ENCODE measurements at regions not wholly inside any gene's neighbourhood (a gene's known extent, or its start where the extent isn't known, plus 50 kb on each side); places are given as distances from the start of the nearest gene placed in this dataset.

DNA sequence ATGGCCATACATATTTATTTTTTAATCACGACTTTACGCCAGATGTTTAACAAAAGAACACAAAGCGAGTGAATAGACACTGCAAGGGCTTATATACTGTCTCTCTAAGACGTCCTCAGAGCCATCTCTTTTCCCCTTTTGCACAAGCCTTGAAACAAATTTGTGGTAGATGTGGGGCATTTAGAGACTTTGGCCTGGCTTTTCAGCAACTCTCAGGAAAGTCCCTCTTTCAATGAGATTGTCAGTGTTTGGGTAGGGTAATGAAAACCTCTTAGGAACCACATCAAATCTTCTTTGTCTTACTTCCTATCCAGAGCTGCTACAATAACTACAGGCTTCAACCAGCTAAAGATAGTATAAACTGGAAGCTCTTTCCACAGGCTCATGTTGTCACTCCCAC, 380.0 kb downstream of the ANXA1 start:
- H3K27me3 ChIP-seq: no peaks in the 10 kb centered on the region
- H3K9me3 ChIP-seq: no peaks in the 10 kb centered on the region
- TF ChIP-seq, protein P1, sequence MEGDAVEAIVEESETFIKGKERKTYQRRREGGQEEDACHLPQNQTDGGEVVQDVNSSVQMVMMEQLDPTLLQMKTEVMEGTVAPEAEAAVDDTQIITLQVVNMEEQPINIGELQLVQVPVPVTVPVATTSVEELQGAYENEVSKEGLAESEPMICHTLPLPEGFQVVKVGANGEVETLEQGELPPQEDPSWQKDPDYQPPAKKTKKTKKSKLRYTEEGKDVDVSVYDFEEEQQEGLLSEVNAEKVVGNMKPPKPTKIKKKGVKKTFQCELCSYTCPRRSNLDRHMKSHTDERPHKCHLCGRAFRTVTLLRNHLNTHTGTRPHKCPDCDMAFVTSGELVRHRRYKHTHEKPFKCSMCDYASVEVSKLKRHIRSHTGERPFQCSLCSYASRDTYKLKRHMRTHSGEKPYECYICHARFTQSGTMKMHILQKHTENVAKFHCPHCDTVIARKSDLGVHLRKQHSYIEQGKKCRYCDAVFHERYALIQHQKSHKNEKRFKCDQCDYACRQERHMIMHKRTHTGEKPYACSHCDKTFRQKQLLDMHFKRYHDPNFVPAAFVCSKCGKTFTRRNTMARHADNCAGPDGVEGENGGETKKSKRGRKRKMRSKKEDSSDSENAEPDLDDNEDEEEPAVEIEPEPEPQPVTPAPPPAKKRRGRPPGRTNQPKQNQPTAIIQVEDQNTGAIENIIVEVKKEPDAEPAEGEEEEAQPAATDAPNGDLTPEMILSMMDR (IDR thresholded peaks at IDR 0.05): no peak
- no peak overlapping the region for H3K4me3 ChIP-seq
- no peaks in the 10 kb centered on the region for H3K4me1 ChIP-seq
- no peak for DNase-seq
- no peak overlapping the region for H3K9ac ChIP-seq (ENCODE audit: low read depth in 2 of 2, low read length in 2 of 2)
- no peaks in the 10 kb centered on the region for H3K36me3 ChIP-seq
- no peak overlapping the region for H3K27ac ChIP-seq
- intact Hi-C loops (cut with DNase I): no loop called here

DNA sequence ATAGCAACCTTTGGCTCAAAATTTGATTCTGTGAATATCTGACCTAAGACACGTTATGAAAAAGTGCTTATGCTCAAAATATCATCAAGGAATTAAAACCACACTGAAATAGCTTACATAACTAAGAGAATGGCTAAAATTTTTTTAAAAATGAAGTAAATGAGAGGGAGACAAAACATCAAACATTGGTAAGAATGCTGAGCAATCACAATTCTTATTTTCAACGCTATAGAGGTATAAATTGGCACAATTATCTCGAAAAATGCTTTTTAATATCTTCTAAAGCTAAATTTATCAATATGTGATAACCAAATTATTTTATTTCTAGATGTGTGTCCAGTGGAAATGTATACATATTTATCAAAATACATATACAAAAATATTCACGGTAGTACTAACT, 381.3 kb downstream of the ANXA1 start:
- no peak for DNase-seq
- no peaks in the 10 kb centered on the region for H3K4me1 ChIP-seq
- TF ChIP-seq, protein P1 (IDR thresholded peaks at IDR 0.05): no peak
- H3K9me3 ChIP-seq: no peaks in the 10 kb centered on the region
- intact Hi-C loops (cut with DNase I): no loop called here
- no peaks in the 10 kb centered on the region for H3K36me3 ChIP-seq
- H3K27me3 ChIP-seq: no peaks in the 10 kb centered on the region
- H3K4me3 ChIP-seq: no peak overlapping the region
- H3K27ac ChIP-seq: no peak overlapping the region
- no peak overlapping the region for H3K9ac ChIP-seq (ENCODE audit: low read depth in 2 of 2, low read length in 2 of 2)

DNA sequence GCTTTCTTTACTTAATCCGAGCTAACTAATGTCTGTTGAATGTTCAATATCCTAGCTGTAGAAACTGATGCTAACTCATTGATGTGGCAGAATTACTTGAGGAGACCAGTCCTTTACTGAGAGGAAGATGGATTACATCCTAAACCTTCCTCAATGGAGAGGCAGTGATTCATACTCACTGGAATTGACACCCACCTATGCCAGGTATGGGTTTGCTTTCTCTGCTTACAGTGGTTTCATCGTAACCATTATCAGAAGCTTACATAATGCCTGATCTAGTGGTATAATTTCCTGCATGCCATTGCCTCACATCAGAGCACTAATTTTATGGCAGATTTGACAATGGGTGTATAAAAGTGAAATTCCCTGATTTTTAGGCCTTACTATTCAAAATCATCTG, 384.7 kb downstream of the ANXA1 start:
- Histone ChIP-seq H3K9ac (ENCODE audit: low read depth in 2 of 2, low read length in 2 of 2) (no peak overlapping the region), H3K4me3 (no peak overlapping the region), H3K9me3 (no peaks in the 10 kb centered on the region), H3K27ac (no peak overlapping the region), H3K4me1 (no peaks in the 10 kb centered on the region), H3K36me3 (no peaks in the 10 kb centered on the region), H3K27me3 (no peaks in the 10 kb centered on the region)
- intact Hi-C loops (cut with DNase I): no loop called here
- DNase-seq: no peak
- TF ChIP-seq, protein P1 (IDR thresholded peaks at IDR 0.05): no peak

DNA sequence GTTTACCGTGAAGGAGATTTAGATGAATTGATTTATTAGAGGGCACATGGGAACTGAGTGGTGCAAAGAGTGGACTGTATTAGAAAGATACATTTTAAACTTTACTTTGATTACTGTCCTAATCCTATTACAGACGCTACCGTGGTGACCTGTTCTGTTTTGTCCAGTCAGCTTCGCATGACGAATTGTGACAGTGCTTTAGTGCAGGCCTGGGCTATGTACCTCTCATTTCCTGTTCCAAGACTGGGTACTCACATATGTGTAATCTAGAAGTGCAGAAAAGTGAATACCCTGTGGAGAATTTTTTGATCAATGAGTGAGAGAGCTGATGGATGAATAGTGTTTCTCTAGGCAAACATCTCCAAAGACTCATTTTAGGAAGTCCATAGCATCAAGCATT, 385.9 kb downstream of the ANXA1 start:
- Histone ChIP-seq H3K36me3 (no peaks in the 10 kb centered on the region), H3K4me3 (no peak overlapping the region), H3K4me1 (no peaks in the 10 kb centered on the region), H3K9me3 (no peaks in the 10 kb centered on the region), H3K27me3 (no peaks in the 10 kb centered on the region), H3K27ac (no peak overlapping the region), H3K9ac (ENCODE audit: low read depth in 2 of 2, low read length in 2 of 2) (no peak overlapping the region)
- TF ChIP-seq, protein P1 (IDR thresholded peaks at IDR 0.05): no peak
- intact Hi-C loops (cut with DNase I): no loop called here
- DNase-seq: no peak

DNA sequence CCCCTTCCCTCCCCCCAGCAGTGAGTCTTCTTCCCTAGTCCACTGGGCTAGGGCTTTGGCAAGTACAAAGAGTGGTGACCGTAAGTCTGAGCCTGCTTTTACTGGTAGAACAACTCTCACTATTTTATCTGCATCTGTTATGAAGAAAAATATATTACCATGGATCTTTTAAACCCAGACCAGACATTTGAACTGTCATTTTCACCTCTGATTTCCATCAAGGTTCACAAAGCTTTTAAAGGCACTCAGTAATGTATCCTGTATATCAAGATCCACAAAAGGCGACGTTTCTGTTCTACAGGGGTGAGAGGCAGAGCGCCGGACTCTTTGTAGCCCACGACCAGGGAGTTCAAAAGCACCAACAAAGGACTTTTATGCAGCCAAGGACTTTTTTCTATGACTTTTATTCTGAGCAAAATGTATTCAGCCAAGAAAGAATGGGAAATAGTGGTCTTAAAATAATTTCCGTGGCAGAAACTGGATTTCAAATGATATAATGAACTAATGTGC, 388.3 kb downstream of the ANXA1 start:
- H3K27ac ChIP-seq: no peak overlapping the region
- H3K36me3 ChIP-seq: no peaks in the 10 kb centered on the region
- H3K4me3 ChIP-seq: no peak overlapping the region
- no peak for DNase-seq
- intact Hi-C loops (cut with DNase I): no loop called here
- no peaks in the 10 kb centered on the region for H3K9me3 ChIP-seq
- H3K4me1 ChIP-seq: no peaks in the 10 kb centered on the region
- no peak overlapping the region for H3K9ac ChIP-seq (ENCODE audit: low read depth in 2 of 2, low read length in 2 of 2)
- TF ChIP-seq, protein P1 (IDR thresholded peaks at IDR 0.05): no peak
- H3K27me3 ChIP-seq: no peaks in the 10 kb centered on the region

DNA sequence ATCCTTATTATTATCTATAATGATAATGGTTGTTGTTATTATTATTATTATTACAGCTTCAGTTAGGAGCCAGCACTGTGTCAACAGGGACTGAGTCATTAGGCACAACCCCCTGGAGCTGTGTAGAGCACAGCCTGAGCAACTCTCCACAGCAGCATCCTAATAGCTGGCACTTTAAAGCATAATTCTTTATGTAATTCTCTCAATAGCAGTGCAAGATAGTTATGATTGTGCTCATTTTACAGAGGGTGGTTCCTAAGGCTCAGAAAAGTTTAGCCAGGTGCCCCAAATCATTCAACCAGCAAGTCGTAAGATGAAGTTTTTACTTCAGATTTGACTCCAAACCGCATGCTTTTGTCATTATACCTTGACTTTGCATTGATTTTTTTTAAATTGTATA, 390.3 kb downstream of the ANXA1 start:
- no peaks in the 10 kb centered on the region for H3K9me3 ChIP-seq
- intact Hi-C loops (cut with DNase I): no loop called here
- no peaks in the 10 kb centered on the region for H3K4me1 ChIP-seq

More for the DNA sequence above, 390.3 kb downstream of the ANXA1 start:
- no peak for DNase-seq
- Histone ChIP-seq H3K27me3 (no peaks in the 10 kb centered on the region), H3K36me3 (no peaks in the 10 kb centered on the region), H3K27ac (no peak overlapping the region), H3K4me3 (no peak overlapping the region), H3K9ac (ENCODE audit: low read depth in 2 of 2, low read length in 2 of 2) (no peak overlapping the region)
- TF ChIP-seq, protein P1 (IDR thresholded peaks at IDR 0.05): no peak

Data from colonic mucosa (tissue), 4 donors.